CD14-positive monocyte (primary cell): ENCODE measurements at regions not wholly inside any gene's neighbourhood (a gene's known extent, or its start where the extent isn't known, plus 50 kb on each side); places are given as distances from the start of the nearest gene placed in this dataset.

ENCODE experiments used
- DNase-seq, 3 donors: peaks; one replicate each; pipeline ENCODE4 v3.0.0-alpha.2; 2011 to 2022
- H2AFZ ChIP-seq: 2 replicates; pipeline ENCODE4 v1.6.0; 2012; ENCODE audit warnings: mild to moderate bottlenecking, low read depth, low read length, inconsistent platforms; ENCODE audit not compliant: insufficient read depth, poor library complexity, severe bottlenecking
- H3K27ac ChIP-seq, 2 donors: 1 replicate in 1 of 2; 2 replicates in 1 of 2; pipeline ENCODE4 v1.5.1; 2012 to 2013; ENCODE audit warnings: low read length in 2 of 2, control low read depth in 1 of 2, inconsistent platforms in 1 of 2, low read depth in 1 of 2, mild to moderate bottlenecking in 1 of 2
- H3K27me3 ChIP-seq, 2 donors: one replicate each; pipeline versions ENCODE4 v1.6.0 to v1.6.1; 2011 to 2013; ENCODE audit warnings: low read length in 2 of 2; ENCODE audit not compliant: control insufficient read depth in 2 of 2, insufficient read depth in 2 of 2
- H3K36me3 ChIP-seq, 2 donors: replicated peaks in 1 of 2; 1 replicate in 1 of 2; 2 replicates in 1 of 2; pipeline versions ENCODE4 v1.5.1 to v1.6.1; 2012 to 2013; ENCODE audit warnings: low read length in 2 of 2, control low read depth in 1 of 2, inconsistent platforms in 1 of 2, mild to moderate bottlenecking in 1 of 2; ENCODE audit not compliant: insufficient read depth in 2 of 2, control insufficient read depth in 1 of 2
- H3K4me1 ChIP-seq, 2 donors: 1 replicate in 1 of 2; 2 replicates in 1 of 2; pipeline versions ENCODE4 v1.5.1 to v1.6.1; 2012 to 2013; ENCODE audit warnings: low read length in 2 of 2, control low read depth in 1 of 2, inconsistent platforms in 1 of 2, mild to moderate bottlenecking in 1 of 2, moderate library complexity in 1 of 2; ENCODE audit not compliant: insufficient read depth in 2 of 2, control insufficient read depth in 1 of 2
- H3K4me2 ChIP-seq: replicated peaks from 2 replicates; pipeline ENCODE3; 2012; ENCODE audit warnings: low read length, moderate library complexity, mild to moderate bottlenecking; ENCODE audit not compliant: poor library complexity, severe bottlenecking; ENCODE audit errors: extremely low read depth
- H3K4me3 ChIP-seq, 3 experiments: fragments of 200-600 bp in 1 of 3; sonication (generic) in 1 of 3; replicated peaks in 1 of 3; 1 replicate in 2 of 3; 2 replicates in 1 of 3; pipeline ENCODE4 v1.5.1; 2011 to 2013; ENCODE audit warnings: low read length in 3 of 3, mild to moderate bottlenecking in 3 of 3, control low read depth in 2 of 3, low read depth in 2 of 3, inconsistent platforms in 1 of 3, moderate library complexity in 1 of 3
- H3K79me2 ChIP-seq: 2 replicates; pipeline ENCODE4 v1.6.0; 2012; ENCODE audit warnings: mild to moderate bottlenecking, control low read depth, inconsistent platforms, low read length, moderate library complexity; ENCODE audit not compliant: insufficient read depth
- H3K9ac ChIP-seq: 2 replicates; pipeline ENCODE4 v1.6.0; 2017; ENCODE audit warnings: low read length, mild to moderate bottlenecking; ENCODE audit not compliant: insufficient read depth, poor library complexity, severe bottlenecking
- H3K9me3 ChIP-seq, 2 donors: replicated peaks in 1 of 2; 1 replicate in 1 of 2; 2 replicates in 1 of 2; pipeline versions ENCODE4 v1.5.1 to v1.6.1; 2012 to 2013; ENCODE audit warnings: low read length in 2 of 2, control low read depth in 1 of 2; ENCODE audit not compliant: control insufficient read depth in 1 of 2, insufficient read depth in 1 of 2
- H4K20me1 ChIP-seq: 2 replicates; pipeline ENCODE4 v1.6.0; 2012; ENCODE audit warnings: mild to moderate bottlenecking, low read length, control low read depth, moderate library complexity; ENCODE audit not compliant: insufficient read depth
- H3K27ac Mint-ChIP-seq, 7 donors: one replicate each; pipeline ENCODE4 v1.8.0; 2020; ENCODE audit warnings: mild to moderate bottlenecking in 7 of 7, mixed read lengths in 7 of 7, moderate library complexity in 6 of 7, inconsistent platforms in 2 of 7
- H3K27me3 Mint-ChIP-seq, 3 donors: one replicate each; pipeline ENCODE4 v1.8.0; 2021 to 2022; ENCODE audit warnings: low read depth in 3 of 3, mild to moderate bottlenecking in 3 of 3, mixed read lengths in 3 of 3, moderate library complexity in 3 of 3, inconsistent platforms in 1 of 3
- H3K36me3 Mint-ChIP-seq, 2 donors: one replicate each; pipeline ENCODE4 v1.8.0; 2020; ENCODE audit warnings: mixed read lengths in 2 of 2, inconsistent platforms in 1 of 2, mild to moderate bottlenecking in 1 of 2
- H3K4me1 Mint-ChIP-seq: one replicate; pipeline ENCODE4 v1.8.0; 2020; ENCODE audit warnings: mild to moderate bottlenecking, mixed read lengths
- H3K4me3 Mint-ChIP-seq, 2 donors: one replicate each; pipeline ENCODE4 v1.8.0; 2020; ENCODE audit warnings: mild to moderate bottlenecking in 2 of 2, mixed read lengths in 2 of 2, moderate library complexity in 1 of 2
- H3K9me3 Mint-ChIP-seq, 7 donors: one replicate each; pipeline ENCODE4 v1.8.0; 2020 to 2022; ENCODE audit warnings: mixed read lengths in 7 of 7, mild to moderate bottlenecking in 6 of 7, moderate library complexity in 6 of 7, inconsistent platforms in 2 of 7
- CTCF ChIP-seq: fragments of 200-600 bp; IDR thresholded peaks from one replicate; pipeline ENCODE4 v1.8.0; 2022; ENCODE audit warnings: antibody characterized with exemption, mild to moderate bottlenecking
- WGBS: methylation state at CpG from one replicate; pipeline ENCODE4 v1.1.5; 2013; ENCODE audit warnings: missing lambda C conversion rate; ENCODE audit not compliant: insufficient coverage; 5-methylcytosine and 5-hydroxymethylcytosine counted together
- intact Hi-C, 2 donors: fragments of 100-400 bp; cut with micrococcal nuclease; formaldehyde crosslinking; loops; one replicate each; pipeline versions ENCODE4 v1.15.0 to v1.15.1; 2023

- Mint-ChIP-seq H3K4me1 (no peaks in the 10 kb centered on the region), H3K9me3 (peaks cover 7 to 28% (median 18%) of the 10 kb centered on the region in 7 donors), H3K27ac (no peak overlapping the region), H3K4me3 (no peak overlapping the region), H3K27me3 (peaks cover 0 to 2% (median 0%) of the 10 kb centered on the region in 3 donors), H3K36me3 (no peaks in the 10 kb centered on the region)
- Histone ChIP-seq H4K20me1 (no peaks in the 10 kb centered on the region), H3K79me2 (no peaks in the 10 kb centered on the region), H3K9me3 (peaks cover 16 to 37% of the 10 kb centered on the region in 2 donors), H3K36me3 (no peaks in the 10 kb centered on the region), H2AFZ (no peak overlapping the region), H3K27me3 (no peaks in the 10 kb centered on the region), H3K27ac (no peak overlapping the region), H3K4me3 (no peak overlapping the region), H3K9ac (no peak overlapping the region), H3K4me1 (no peaks in the 10 kb centered on the region), H3K4me2 (no peak overlapping the region)
- no peak for TF ChIP-seq CTCF
- intact Hi-C loops, result no loop called here
- whole genome bisulfite sequencing, result no CpG with 5 or more reads among the region's 2 CpGs
- no peak for DNase-seq
Observed at GRCh38 chr3:26084629-26085028, 294.7 kb downstream of the OXSM start.

GRCh38 chr3:26087751-26088150 lies 297.9 kb downstream of the OXSM start:
- H3K9me3 Mint-ChIP-seq, result peaks cover 7 to 34% (median 17%) of the 10 kb centered on the region in 7 donors
- H3K36me3 ChIP-seq, result no peaks in the 10 kb centered on the region
- peaks cover 0 to 2% (median 1%) of the 10 kb centered on the region in 3 donors for H3K27me3 Mint-ChIP-seq
- H3K4me3 ChIP-seq, result no peak overlapping the region
- no peaks in the 10 kb centered on the region for H3K27me3 ChIP-seq
- no peak overlapping the region for H3K9ac ChIP-seq
- no peaks in the 10 kb centered on the region for H3K4me1 Mint-ChIP-seq
- no peak overlapping the region for H3K4me2 ChIP-seq
- no peak overlapping the region for H3K27ac ChIP-seq
- H4K20me1 ChIP-seq, result no peaks in the 10 kb centered on the region
- WGBS, result 95% methylated on average over 3 of the region's 3 CpGs
- intact Hi-C loops, result no loop called here
- no peaks in the 10 kb centered on the region for H3K4me1 ChIP-seq
- H3K79me2 ChIP-seq, result no peaks in the 10 kb centered on the region
- no peak overlapping the region for H2AFZ ChIP-seq
- DNase-seq, result no peak
- H3K36me3 Mint-ChIP-seq, result no peaks in the 10 kb centered on the region
- peaks cover 26 to 51% of the 10 kb centered on the region in 2 donors for H3K9me3 ChIP-seq
- H3K27ac Mint-ChIP-seq, result no peak overlapping the region
- no peak for TF ChIP-seq CTCF
- no peak overlapping the region for H3K4me3 Mint-ChIP-seq
